ENCODE measurements at regions not wholly inside any gene's neighbourhood (a gene's known extent, or its start where the extent isn't known, plus 50 kb on each side); places are given as distances from the start of the nearest gene placed in this dataset.

GRCh38 chr11:116656011-116656410 lies 116.8 kb downstream of the BUD13 start:
- TF ChIP-seq POLR2AphosphoS5 (IDR thresholded peaks at IDR 0.05; ENCODE audit: low read depth, low read length), result no peak
- TF ChIP-seq CTCF (IDR thresholded peaks at IDR 0.05), result no peak
- TF ChIP-seq SIN3A (IDR thresholded peaks at IDR 0.05; ENCODE audit: borderline replicate concordance, insufficient read depth, low read depth, low read length), result no peak
- TF ChIP-seq REST (IDR thresholded peaks at IDR 0.05; ENCODE audit: insufficient read depth in 1 of 2, low read depth in 2 of 2, low read length in 1 of 2), result no peak
- TF ChIP-seq TCF7L2 (IDR thresholded peaks at IDR 0.05; ENCODE audit: low read depth, low read length), result no peak
